NT2/D1 (cell line): ENCODE measurements at regions not wholly inside any gene's neighbourhood (a gene's known extent, or its start where the extent isn't known, plus 50 kb on each side); places are given as distances from the start of the nearest gene placed in this dataset.
"Not testable (repeated sequence)": the region's sequence is repeated elsewhere in the genome, so short reads cannot be mapped to it uniquely, and the experiment has no call there.

ENCODE experiments used
- DNase-seq: peaks from one replicate; pipeline ENCODE4 v3.0.0-alpha.2; 2011; ENCODE audit warnings: low read depth, low spot score
- H3K27me3 ChIP-seq: 2 replicates; pipeline ENCODE4 v1.6.0; 2011; ENCODE audit warnings: mild to moderate bottlenecking; ENCODE audit not compliant: insufficient read length, insufficient read depth
- H3K36me3 ChIP-seq: 2 replicates; pipeline ENCODE4 v1.6.1; 2011; ENCODE audit warnings: mild to moderate bottlenecking, low read length, mixed read lengths; ENCODE audit not compliant: insufficient read depth, insufficient read length
- H3K4me1 ChIP-seq: 2 replicates; pipeline ENCODE4 v1.5.1; 2011; ENCODE audit not compliant: insufficient read depth, insufficient read length
- H3K4me3 ChIP-seq: 2 replicates; pipeline ENCODE4 v1.5.1; 2011; ENCODE audit warnings: low read depth; ENCODE audit not compliant: insufficient read length
- H3K9ac ChIP-seq: 2 replicates; pipeline ENCODE4 v1.6.0; 2011; ENCODE audit warnings: low read depth; ENCODE audit not compliant: insufficient read length
- H3K9me3 ChIP-seq: 2 replicates; pipeline ENCODE4 v1.5.1; 2011; ENCODE audit warnings: mild to moderate bottlenecking, low read length; ENCODE audit not compliant: insufficient read depth

GRCh38 chr9:94387338-94388010 is 59.0 kb upstream of the NUTM2F start:
- not testable (repeated sequence) for H3K36me3 ChIP-seq, H3K9ac ChIP-seq, H3K9me3 ChIP-seq, H3K4me3 ChIP-seq, DNase-seq, H3K4me1 ChIP-seq, H3K27me3 ChIP-seq

GRCh38 chr9:94388011-94388406 is 59.6 kb upstream of the NUTM2F start:
- not testable (repeated sequence) for H3K36me3 ChIP-seq, H3K9me3 ChIP-seq, DNase-seq, H3K4me3 ChIP-seq, H3K27me3 ChIP-seq, H3K4me1 ChIP-seq, H3K9ac ChIP-seq

GRCh38 chr9:94390425-94391098 is 62.1 kb upstream of the NUTM2F start:
- not testable (repeated sequence) for H3K4me1 ChIP-seq, H3K9me3 ChIP-seq, H3K36me3 ChIP-seq, H3K9ac ChIP-seq, H3K4me3 ChIP-seq, DNase-seq, H3K27me3 ChIP-seq

DNA sequence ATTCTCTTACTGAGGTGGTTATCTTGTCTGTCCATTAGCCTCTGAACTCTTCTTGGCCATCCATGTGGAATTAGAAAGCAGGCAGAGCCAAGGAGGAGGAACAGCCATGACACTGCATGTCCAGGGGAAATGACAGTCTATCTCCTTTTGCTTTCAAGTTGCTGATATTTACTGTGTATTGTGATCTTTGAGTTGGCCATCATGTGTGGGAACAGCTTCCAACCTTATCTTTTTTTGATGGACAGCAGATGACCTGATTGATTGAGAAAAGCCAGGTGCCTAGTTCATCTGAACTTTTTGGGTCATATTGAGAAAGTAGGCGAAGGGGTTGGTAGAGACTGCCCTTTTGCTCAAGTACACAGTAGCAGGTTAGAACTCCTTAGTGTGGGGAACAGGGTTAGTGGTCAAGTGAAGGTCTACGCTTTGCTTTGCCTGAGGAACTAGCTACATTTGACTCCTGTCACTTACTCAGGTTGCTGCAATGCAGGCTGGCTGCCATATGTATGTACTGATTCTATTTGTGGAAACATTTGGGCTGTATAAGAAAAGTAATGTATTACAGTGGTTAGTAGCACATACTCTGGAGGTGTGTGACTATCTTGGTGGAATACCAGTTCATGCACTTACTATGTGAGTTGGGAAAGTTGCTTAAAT is 64.7 kb upstream of the NUTM2F start:
- H3K27me3 ChIP-seq, DNase-seq: not testable (repeated sequence)

DNA sequence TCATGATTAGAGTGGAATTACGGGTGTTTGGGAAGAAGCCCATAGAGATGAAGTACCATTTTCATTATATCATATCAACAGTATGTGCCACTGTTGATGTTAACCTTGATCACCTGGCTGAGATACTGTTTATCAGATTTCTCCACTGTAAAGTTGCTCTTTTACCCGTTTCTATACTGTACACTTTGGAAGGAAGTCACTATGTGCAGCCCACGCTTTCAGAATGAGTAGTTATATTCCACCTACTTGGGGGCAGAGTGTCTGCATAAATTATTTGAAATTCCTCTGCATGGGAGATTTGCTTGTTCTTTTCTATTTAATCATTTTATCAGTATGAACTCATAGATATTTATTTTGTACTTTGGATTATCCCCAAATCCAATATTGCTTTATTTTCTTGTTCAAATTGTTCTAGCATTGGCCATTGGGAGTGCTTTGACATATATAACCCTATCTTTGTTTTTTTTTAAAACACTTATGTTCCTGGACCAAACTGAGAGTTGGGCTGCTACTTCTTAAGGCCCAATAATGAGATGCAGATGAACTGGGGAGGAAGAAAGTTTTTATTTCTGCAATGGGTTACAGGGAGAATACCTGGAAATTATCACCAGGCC is 69.4 kb upstream of the NUTM2F start:
- not testable (repeated sequence) for H3K4me3 ChIP-seq, H3K9me3 ChIP-seq, H3K27me3 ChIP-seq, H3K9ac ChIP-seq, H3K36me3 ChIP-seq, DNase-seq, H3K4me1 ChIP-seq

More for the DNA sequence above, 64.7 kb upstream of the NUTM2F start:
- not testable (repeated sequence) for H3K4me1 ChIP-seq, H3K36me3 ChIP-seq, H3K4me3 ChIP-seq, H3K9me3 ChIP-seq, H3K9ac ChIP-seq

DNA sequence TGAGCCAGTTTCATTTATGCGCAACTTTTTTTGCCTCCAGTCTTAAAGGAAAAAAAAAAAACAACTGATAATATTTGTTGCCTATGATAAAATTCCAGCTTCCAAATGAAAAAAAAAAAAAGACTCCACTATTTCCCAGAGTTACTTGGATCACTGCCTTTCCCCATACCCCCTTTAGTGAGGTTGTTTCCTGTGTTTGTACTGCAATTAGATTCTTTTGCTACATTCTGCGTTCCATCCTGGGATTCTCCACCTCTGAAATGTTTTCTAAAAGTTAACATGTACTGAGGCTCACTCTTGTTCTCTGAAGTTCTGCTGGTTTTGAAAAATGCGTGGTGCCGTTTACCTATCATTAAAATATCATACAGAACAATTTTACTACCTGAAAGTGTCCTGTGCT is 72.0 kb upstream of the NUTM2F start:
- H3K9me3 ChIP-seq, H3K4me1 ChIP-seq, H3K9ac ChIP-seq, H3K4me3 ChIP-seq, H3K36me3 ChIP-seq, H3K27me3 ChIP-seq, DNase-seq: not testable (repeated sequence)

- DNase-seq, H3K4me3 ChIP-seq, H3K9me3 ChIP-seq, H3K36me3 ChIP-seq, H3K9ac ChIP-seq, H3K4me1 ChIP-seq, H3K27me3 ChIP-seq: not testable (repeated sequence)
Observed at GRCh38 chr9:94402795-94403194, 74.4 kb upstream of the NUTM2F start.

- not testable (repeated sequence) for DNase-seq, H3K4me1 ChIP-seq, H3K9ac ChIP-seq, H3K36me3 ChIP-seq, H3K4me3 ChIP-seq, H3K9me3 ChIP-seq, H3K27me3 ChIP-seq
Observed at GRCh38 chr9:94403571-94403970, 75.1 kb upstream of the NUTM2F start.

GRCh38 chr9:94413665-94414064 is 85.2 kb upstream of the NUTM2F start:
- not testable (repeated sequence) for H3K27me3 ChIP-seq, H3K4me1 ChIP-seq, H3K9me3 ChIP-seq, H3K36me3 ChIP-seq, H3K4me3 ChIP-seq, DNase-seq, H3K9ac ChIP-seq

DNA sequence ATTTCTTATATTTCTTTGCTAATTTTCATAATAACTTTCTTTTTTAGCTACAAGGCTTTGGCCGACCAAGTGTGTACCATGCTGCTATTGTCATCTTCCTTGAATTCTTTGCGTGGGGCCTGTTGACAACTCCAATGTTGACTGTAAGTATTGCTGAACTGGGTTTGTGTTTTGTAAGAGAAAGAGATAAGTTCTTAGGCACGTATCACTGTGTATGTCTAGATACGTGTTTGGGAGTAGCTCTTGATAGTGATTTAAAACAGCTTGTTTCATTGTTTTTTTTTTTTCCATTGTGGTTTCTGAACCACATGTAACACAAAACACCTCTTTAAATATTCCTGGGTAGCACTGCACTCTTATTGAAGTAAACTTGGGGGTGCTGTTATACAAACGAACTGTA is 86.7 kb upstream of the NUTM2F start:
- not testable (repeated sequence) for DNase-seq, H3K36me3 ChIP-seq, H3K4me3 ChIP-seq, H3K9me3 ChIP-seq, H3K4me1 ChIP-seq, H3K27me3 ChIP-seq, H3K9ac ChIP-seq

GRCh38 chr9:94420098-94420497 is 91.7 kb upstream of the NUTM2F start:
- not testable (repeated sequence) for DNase-seq, H3K27me3 ChIP-seq, H3K4me1 ChIP-seq

DNA sequence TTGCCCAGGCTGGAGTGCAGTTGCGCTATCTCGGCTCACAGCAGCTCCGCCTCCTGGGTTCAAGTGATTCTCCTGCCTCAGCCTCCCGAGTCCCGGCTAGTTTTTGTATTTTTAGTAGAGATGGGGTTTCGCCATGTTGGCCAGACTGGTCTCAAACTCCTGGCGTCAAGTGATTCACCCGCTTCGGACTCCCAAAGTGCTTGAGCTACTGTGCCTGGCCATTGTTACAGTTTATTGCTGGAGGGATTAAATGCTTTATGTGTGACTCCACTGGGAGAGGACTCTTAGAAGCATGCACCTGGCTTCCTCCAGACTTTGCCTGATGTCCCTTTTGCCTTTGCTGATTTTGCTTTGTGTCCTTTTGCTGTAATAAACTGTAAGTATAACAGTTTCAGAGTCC is 93.5 kb upstream of the NUTM2F start:
- not testable (repeated sequence) for H3K4me3 ChIP-seq, H3K27me3 ChIP-seq

More at GRCh38 chr9:94420098-94420497, 91.7 kb upstream of the NUTM2F start:
- not testable (repeated sequence) for H3K4me3 ChIP-seq, H3K9ac ChIP-seq, H3K9me3 ChIP-seq, H3K36me3 ChIP-seq

More for the DNA sequence above, 93.5 kb upstream of the NUTM2F start:
- not testable (repeated sequence) for DNase-seq, H3K4me1 ChIP-seq, H3K9me3 ChIP-seq, H3K9ac ChIP-seq, H3K36me3 ChIP-seq
